GM19452 (cell line): ENCODE measurements at regions not wholly inside any gene's neighbourhood (a gene's known extent, or its start where the extent isn't known, plus 50 kb on each side); places are given as distances from the start of the nearest gene placed in this dataset.

Experiments
- ATAC-seq: cut with Tn5 transposase; IDR thresholded peaks from one replicate; pipeline ENCODE4 v1.9.1; 2021; ENCODE audit not compliant: unreplicated experiment

GRCh38 chr22:47296405-47297260 lies 534.2 kb downstream of the TBC1D22A start:
- ATAC-seq: no peak

- ATAC-seq: no peak
Measured at GRCh38 chr22:47295982-47296381, 533.5 kb downstream of the TBC1D22A start.

- no peak for ATAC-seq
Measured at GRCh38 chr22:47295226-47295901, 532.9 kb downstream of the TBC1D22A start.

GRCh38 chr22:47294576-47294975 lies 532.1 kb downstream of the TBC1D22A start:
- ATAC-seq: no peak

GRCh38 chr22:47294222-47294532 lies 531.7 kb downstream of the TBC1D22A start:
- ATAC-seq: no peak

- no peak for ATAC-seq
Measured at GRCh38 chr22:47293368-47294221, 531.1 kb downstream of the TBC1D22A start.

GRCh38 chr22:47292546-47293320 lies 530.3 kb downstream of the TBC1D22A start:
- no peak for ATAC-seq

- ATAC-seq: no peak
Measured at GRCh38 chr22:47291565-47292495, 529.4 kb downstream of the TBC1D22A start.

- no peak for ATAC-seq
Measured at GRCh38 chr22:47290706-47291430, 528.4 kb downstream of the TBC1D22A start.

GRCh38 chr22:47289336-47289985 lies 527.0 kb downstream of the TBC1D22A start:
- ATAC-seq: no peak

- no peak for ATAC-seq
Measured at GRCh38 chr22:47288680-47289079, 526.2 kb downstream of the TBC1D22A start.

- ATAC-seq: no peak
Measured at GRCh38 chr22:47287516-47287915, 525.1 kb downstream of the TBC1D22A start.

GRCh38 chr22:47286590-47286989 lies 524.1 kb downstream of the TBC1D22A start:
- no peak for ATAC-seq

GRCh38 chr22:47285981-47286380 lies 523.5 kb downstream of the TBC1D22A start:
- ATAC-seq: no peak

- ATAC-seq: no peak
Measured at GRCh38 chr22:47284822-47285221, 522.4 kb downstream of the TBC1D22A start.

- ATAC-seq: no peak
Measured at GRCh38 chr22:47284360-47284759, 521.9 kb downstream of the TBC1D22A start.

GRCh38 chr22:47283616-47284270 lies 521.3 kb downstream of the TBC1D22A start:
- no peak for ATAC-seq

GRCh38 chr22:47282851-47283250 lies 520.4 kb downstream of the TBC1D22A start:
- ATAC-seq: no peak
